Transverse colon (tissue), 3 donors: ENCODE measurements at regions not wholly inside any gene's neighbourhood (a gene's known extent, or its start where the extent isn't known, plus 50 kb on each side); places are given as distances from the start of the nearest gene placed in this dataset.

ENCODE experiments used
- CTCF ChIP-seq, 5 experiments: fragments of 200-600 bp in 3 of 5; fragments of 450-650 bp in 2 of 5; sonication (generic) in 3 of 5; IDR thresholded peaks; 1 replicate in 2 of 5; 2 replicates in 3 of 5; pipeline ENCODE4 v1.5.1; 2016 to 2017; ENCODE audit warnings: antibody characterized with exemption in 5 of 5, inconsistent platforms in 3 of 5, mild to moderate bottlenecking in 2 of 5, moderate library complexity in 1 of 5
- EP300 ChIP-seq: sonication (generic); formaldehyde crosslinking; IDR thresholded peaks from one replicate; pipeline ENCODE4 v1.6.1; 2017; ENCODE audit warnings: antibody characterized with exemption, low read depth
- POLR2A ChIP-seq: fragments of 450-650 bp; IDR thresholded peaks from one replicate; pipeline ENCODE4 v1.6.1; 2016; ENCODE audit warnings: antibody characterized with exemption, mild to moderate bottlenecking, moderate library complexity

GRCh38 chr14:66152302-66152701, 333.9 kb upstream of the CCDC196 start:
- TF ChIP-seq CTCF (IDR thresholded peaks at IDR 0.05) (no peak), POLR2A (no peak), EP300 (no peak)
